ENCODE measurements at regions not wholly inside any gene's neighbourhood (a gene's known extent, or its start where the extent isn't known, plus 50 kb on each side); places are given as distances from the start of the nearest gene placed in this dataset.

GRCh38 chr3:76824658-76825240 lies 215.2 kb upstream of the ROBO2 start:
- Histone ChIP-seq H3K9me3 (ENCODE audit: insufficient read depth, low read depth, low read length) (no peaks in the 10 kb centered on the region), H3K36me3 (ENCODE audit: insufficient read depth, low read length) (no peaks in the 10 kb centered on the region), H3K4me3 (ENCODE audit: low read length, poor library complexity, severe bottlenecking) (no peak overlapping the region), H3K4me2 (ENCODE audit: low read depth, low read length, poor library complexity, severe bottlenecking) (no peak overlapping the region), H3K27me3 (ENCODE audit: insufficient read depth, low read length, poor library complexity, severe bottlenecking) (no peaks in the 10 kb centered on the region), H3K9me2 (replicated peaks; ENCODE audit: low read depth, low read length) (no peaks in the 10 kb centered on the region), H4K20me1 (ENCODE audit: insufficient read depth, low read length, poor library complexity, severe bottlenecking) (no peaks in the 10 kb centered on the region), H3K4me1 (ENCODE audit: insufficient read depth, low read length, poor library complexity, severe bottlenecking) (no peaks in the 10 kb centered on the region), H3F3A (ENCODE audit: low read depth) (no peaks in the 10 kb centered on the region), H3K9ac (ENCODE audit: low read depth, low read length, poor library complexity, severe bottlenecking) (no peak overlapping the region), H3K79me2 (ENCODE audit: insufficient read depth, low read length) (no peaks in the 10 kb centered on the region), H2AFZ (ENCODE audit: low read length) (no peak overlapping the region)
- no peak for TF ChIP-seq CTCF (conservative IDR thresholded peaks at IDR 0.05; ENCODE audit: low read length)
- TF ChIP-seq EZH2phosphoT487 (IDR thresholded peaks at IDR 0.05; ENCODE audit: borderline replicate concordance), result no peak

- H3K9me3 ChIP-seq (ENCODE audit: insufficient read depth, low read depth, low read length), result no peaks in the 10 kb centered on the region
- H3K36me3 ChIP-seq (ENCODE audit: insufficient read depth, low read length), result no peaks in the 10 kb centered on the region
- H3K4me2 ChIP-seq (ENCODE audit: low read depth, low read length, poor library complexity, severe bottlenecking), result no peak overlapping the region
- no peaks in the 10 kb centered on the region for H3F3A ChIP-seq (ENCODE audit: low read depth)
- H3K4me1 ChIP-seq (ENCODE audit: insufficient read depth, low read length, poor library complexity, severe bottlenecking), result no peaks in the 10 kb centered on the region
- H2AFZ ChIP-seq (ENCODE audit: low read length), result no peak overlapping the region
- no peaks in the 10 kb centered on the region for H3K27me3 ChIP-seq (ENCODE audit: insufficient read depth, low read length, poor library complexity, severe bottlenecking)
- TF ChIP-seq EZH2phosphoT487 (IDR thresholded peaks at IDR 0.05; ENCODE audit: borderline replicate concordance) (no peak), CTCF (conservative IDR thresholded peaks at IDR 0.05; ENCODE audit: low read length) (no peak)
- no peak overlapping the region for H3K4me3 ChIP-seq (ENCODE audit: low read length, poor library complexity, severe bottlenecking)
- H3K79me2 ChIP-seq (ENCODE audit: insufficient read depth, low read length), result no peaks in the 10 kb centered on the region
- no peaks in the 10 kb centered on the region for H3K9me2 ChIP-seq (replicated peaks; ENCODE audit: low read depth, low read length)
- H4K20me1 ChIP-seq (ENCODE audit: insufficient read depth, low read length, poor library complexity, severe bottlenecking), result no peaks in the 10 kb centered on the region
- no peak overlapping the region for H3K9ac ChIP-seq (ENCODE audit: low read depth, low read length, poor library complexity, severe bottlenecking)
Observed at GRCh38 chr3:76826861-76827260, 213.0 kb upstream of the ROBO2 start.

DNA sequence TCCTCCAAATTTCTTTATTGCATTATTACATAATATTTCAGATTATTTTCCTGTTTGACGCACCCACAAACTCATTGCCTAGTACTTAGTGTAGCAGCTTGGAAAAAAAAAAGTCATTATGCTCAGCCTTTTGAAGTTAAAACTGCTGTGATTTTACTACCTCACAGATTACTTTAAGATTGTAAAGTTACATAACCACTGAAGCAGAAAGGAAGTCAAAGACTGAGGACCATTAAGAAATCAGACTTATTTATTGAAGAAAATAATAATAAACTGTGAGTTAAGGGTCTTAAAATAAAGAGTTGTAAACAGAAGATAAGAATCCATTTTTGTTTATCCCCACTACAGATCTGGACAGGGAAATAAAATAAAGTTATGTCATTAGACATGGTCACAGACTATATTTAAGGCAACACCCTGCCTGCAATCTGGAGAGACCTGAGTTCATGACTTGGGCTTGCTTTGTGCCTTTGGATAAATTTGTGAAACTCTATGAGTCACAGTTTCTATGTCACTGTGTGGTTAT lies 212.1 kb upstream of the ROBO2 start:
- Histone ChIP-seq H3F3A (ENCODE audit: low read depth) (no peaks in the 10 kb centered on the region), H3K27me3 (ENCODE audit: insufficient read depth, low read length, poor library complexity, severe bottlenecking) (no peaks in the 10 kb centered on the region), H3K4me2 (ENCODE audit: low read depth, low read length, poor library complexity, severe bottlenecking) (no peak overlapping the region), H3K4me3 (ENCODE audit: low read length, poor library complexity, severe bottlenecking) (no peak overlapping the region), H2AFZ (ENCODE audit: low read length) (no peak overlapping the region), H3K9me2 (replicated peaks; ENCODE audit: low read depth, low read length) (no peaks in the 10 kb centered on the region), H3K9ac (ENCODE audit: low read depth, low read length, poor library complexity, severe bottlenecking) (no peak overlapping the region), H3K36me3 (ENCODE audit: insufficient read depth, low read length) (no peaks in the 10 kb centered on the region), H3K4me1 (ENCODE audit: insufficient read depth, low read length, poor library complexity, severe bottlenecking) (no peaks in the 10 kb centered on the region), H3K9me3 (ENCODE audit: insufficient read depth, low read depth, low read length) (no peaks in the 10 kb centered on the region), H4K20me1 (ENCODE audit: insufficient read depth, low read length, poor library complexity, severe bottlenecking) (no peaks in the 10 kb centered on the region), H3K79me2 (ENCODE audit: insufficient read depth, low read length) (no peaks in the 10 kb centered on the region)
- TF ChIP-seq CTCF (conservative IDR thresholded peaks at IDR 0.05; ENCODE audit: low read length), result no peak

All from Loucy (cell line).